ENCODE measurements at regions not wholly inside any gene's neighbourhood (a gene's known extent, or its start where the extent isn't known, plus 50 kb on each side); places are given as distances from the start of the nearest gene placed in this dataset.

DNA sequence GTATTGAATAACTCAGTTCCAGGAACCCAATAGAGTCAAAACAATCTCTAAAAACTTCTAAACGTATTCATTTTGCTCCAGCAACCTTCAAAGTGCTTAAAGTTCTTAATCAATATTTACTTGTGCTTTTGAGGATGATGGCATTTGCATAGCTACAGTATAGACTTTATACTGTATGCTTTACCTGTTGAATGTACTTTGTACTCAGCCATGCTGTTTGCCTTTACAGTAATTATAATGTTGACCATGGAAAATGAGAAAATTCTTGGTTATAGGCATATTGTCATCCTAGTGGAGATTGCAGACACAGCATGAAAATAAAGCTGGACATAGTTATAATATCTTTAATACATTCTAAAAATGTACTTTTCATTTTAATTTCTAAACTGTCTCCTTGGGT is 762.7 kb upstream of the PHF14 start:
- 45 to 46% methylated on average over 1 of the region's 1 CpG for WGBS, 2 donors
- Histone ChIP-seq H3K27me3 (no peaks in the 10 kb centered on the region), H3K36me3 (replicated peaks in 1 of 2; ENCODE audit: insufficient read depth in 1 of 2, low read depth in 2 of 2) (no peaks in the 10 kb centered on the region), H3K4me1 (peaks cover 3% of the 10 kb centered on the region), H3K4me3 (no peak overlapping the region), H3K27ac (no peak overlapping the region), H3K9me3 (peaks cover 0 to 5% (median 0%) of the 10 kb centered on the region in 3 donors)
- no peak for ATAC-seq
- intact Hi-C loops (cut with DNase I): no loop called here
- no peak for TF ChIP-seq POLR2A (IDR thresholded peaks at IDR 0.05)
- TF ChIP-seq, protein P1, sequence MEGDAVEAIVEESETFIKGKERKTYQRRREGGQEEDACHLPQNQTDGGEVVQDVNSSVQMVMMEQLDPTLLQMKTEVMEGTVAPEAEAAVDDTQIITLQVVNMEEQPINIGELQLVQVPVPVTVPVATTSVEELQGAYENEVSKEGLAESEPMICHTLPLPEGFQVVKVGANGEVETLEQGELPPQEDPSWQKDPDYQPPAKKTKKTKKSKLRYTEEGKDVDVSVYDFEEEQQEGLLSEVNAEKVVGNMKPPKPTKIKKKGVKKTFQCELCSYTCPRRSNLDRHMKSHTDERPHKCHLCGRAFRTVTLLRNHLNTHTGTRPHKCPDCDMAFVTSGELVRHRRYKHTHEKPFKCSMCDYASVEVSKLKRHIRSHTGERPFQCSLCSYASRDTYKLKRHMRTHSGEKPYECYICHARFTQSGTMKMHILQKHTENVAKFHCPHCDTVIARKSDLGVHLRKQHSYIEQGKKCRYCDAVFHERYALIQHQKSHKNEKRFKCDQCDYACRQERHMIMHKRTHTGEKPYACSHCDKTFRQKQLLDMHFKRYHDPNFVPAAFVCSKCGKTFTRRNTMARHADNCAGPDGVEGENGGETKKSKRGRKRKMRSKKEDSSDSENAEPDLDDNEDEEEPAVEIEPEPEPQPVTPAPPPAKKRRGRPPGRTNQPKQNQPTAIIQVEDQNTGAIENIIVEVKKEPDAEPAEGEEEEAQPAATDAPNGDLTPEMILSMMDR (IDR thresholded peaks at IDR 0.05): no peak
- DNase-seq: no peak

DNA sequence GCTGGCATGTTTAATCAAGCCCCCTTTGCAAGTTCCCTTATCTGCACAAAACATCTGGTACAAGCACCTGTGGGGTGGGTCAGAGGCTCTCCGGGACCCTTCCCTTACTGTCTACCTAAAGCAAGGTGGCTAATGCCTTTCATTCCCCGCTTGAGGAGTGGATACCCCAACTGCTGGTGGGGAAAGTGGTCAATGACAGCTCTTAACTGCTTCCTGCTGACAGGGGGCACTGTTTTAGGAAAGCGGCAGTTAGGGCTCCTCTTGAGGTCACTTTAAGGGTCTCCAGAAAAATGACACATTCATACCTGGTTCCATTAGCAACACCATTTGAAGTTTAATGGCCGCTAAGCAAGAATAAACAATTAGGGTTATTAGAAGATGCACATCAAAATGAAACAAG is 761.8 kb upstream of the PHF14 start:
- no peak for DNase-seq
- intact Hi-C loops (cut with DNase I): no loop called here
- Histone ChIP-seq H3K27me3 (no peaks in the 10 kb centered on the region), H3K4me1 (no peaks in the 10 kb centered on the region), H3K9me3 (peaks cover 0 to 5% (median 0%) of the 10 kb centered on the region in 3 donors), H3K36me3 (replicated peaks in 1 of 2; ENCODE audit: insufficient read depth in 1 of 2, low read depth in 2 of 2) (no peaks in the 10 kb centered on the region), H3K27ac (no peak overlapping the region), H3K4me3 (no peak overlapping the region)
- WGBS, 2 donors: 77 to 86% methylated on average over 4 of the region's 4 CpGs
- no peak for TF ChIP-seq POLR2A (IDR thresholded peaks at IDR 0.05)
- TF ChIP-seq, protein P1 (IDR thresholded peaks at IDR 0.05): no peak
- no peak for ATAC-seq

DNA sequence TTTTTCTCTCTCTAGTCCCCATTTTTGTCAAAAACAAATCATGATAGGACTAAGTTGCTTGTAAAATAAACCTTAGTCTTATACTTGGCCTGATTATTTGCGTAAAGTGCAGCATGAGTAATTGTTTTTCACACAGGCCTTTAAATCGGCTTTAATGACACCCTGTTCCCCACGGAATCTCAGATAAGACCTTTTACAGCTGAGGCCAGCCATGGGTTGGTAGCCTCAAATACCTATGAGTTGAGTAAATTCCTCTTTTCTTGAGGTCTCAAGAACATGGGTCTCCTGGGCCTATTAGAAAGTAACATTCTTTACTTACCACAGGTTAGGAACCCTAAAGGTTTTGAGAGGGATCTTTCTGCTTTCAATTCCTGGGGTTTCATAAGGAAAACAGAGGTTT is 761.0 kb upstream of the PHF14 start:
- intact Hi-C loops (cut with DNase I): no loop called here
- Histone ChIP-seq H3K27me3 (no peaks in the 10 kb centered on the region), H3K36me3 (replicated peaks in 1 of 2; ENCODE audit: insufficient read depth in 1 of 2, low read depth in 2 of 2) (no peaks in the 10 kb centered on the region), H3K27ac (no peak overlapping the region), H3K9me3 (peaks cover 0 to 5% (median 0%) of the 10 kb centered on the region in 3 donors), H3K4me1 (no peaks in the 10 kb centered on the region), H3K4me3 (no peak overlapping the region)
- TF ChIP-seq, protein P1 (IDR thresholded peaks at IDR 0.05): no peak
- no peak for TF ChIP-seq POLR2A (IDR thresholded peaks at IDR 0.05)
- ATAC-seq (no peak), DNase-seq (no peak)
- WGBS, 2 donors: 80 to 87% methylated on average over 3 of the region's 3 CpGs

DNA sequence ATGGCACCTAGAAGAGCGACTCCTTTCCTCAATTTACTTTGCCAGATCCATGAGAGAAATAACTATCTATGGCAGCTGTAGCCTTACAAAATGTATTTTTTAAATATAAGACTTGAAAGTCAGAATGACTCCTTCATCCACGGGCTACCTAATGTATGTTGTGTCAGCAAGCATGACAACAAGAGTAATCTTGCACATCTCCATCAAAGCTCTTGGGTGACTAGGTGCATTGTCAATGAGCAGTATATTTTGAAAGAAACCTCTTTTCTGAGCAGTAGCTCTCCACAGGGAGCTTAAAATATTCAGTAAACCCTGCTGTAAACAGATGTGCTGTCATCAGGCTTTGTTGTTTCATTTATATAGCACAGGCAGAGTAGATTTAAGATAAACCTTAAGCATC is 757.2 kb upstream of the PHF14 start:
- DNase-seq (no peak), ATAC-seq (no peak)
- H3K4me1 ChIP-seq: no peaks in the 10 kb centered on the region
- WGBS, 2 donors: 75 to 85% methylated on average over 2 of the region's 2 CpGs
- peaks cover 0 to 5% (median 0%) of the 10 kb centered on the region in 3 donors for H3K9me3 ChIP-seq
- no peaks in the 10 kb centered on the region for H3K36me3 ChIP-seq (replicated peaks in 1 of 2; ENCODE audit: insufficient read depth in 1 of 2, low read depth in 2 of 2)
- no peak for TF ChIP-seq POLR2A (IDR thresholded peaks at IDR 0.05)
- TF ChIP-seq, protein P1 (IDR thresholded peaks at IDR 0.05): no peak
- intact Hi-C loops (cut with DNase I): no loop called here
- no peaks in the 10 kb centered on the region for H3K27me3 ChIP-seq
- H3K27ac ChIP-seq: no peak overlapping the region
- no peak overlapping the region for H3K4me3 ChIP-seq

DNA sequence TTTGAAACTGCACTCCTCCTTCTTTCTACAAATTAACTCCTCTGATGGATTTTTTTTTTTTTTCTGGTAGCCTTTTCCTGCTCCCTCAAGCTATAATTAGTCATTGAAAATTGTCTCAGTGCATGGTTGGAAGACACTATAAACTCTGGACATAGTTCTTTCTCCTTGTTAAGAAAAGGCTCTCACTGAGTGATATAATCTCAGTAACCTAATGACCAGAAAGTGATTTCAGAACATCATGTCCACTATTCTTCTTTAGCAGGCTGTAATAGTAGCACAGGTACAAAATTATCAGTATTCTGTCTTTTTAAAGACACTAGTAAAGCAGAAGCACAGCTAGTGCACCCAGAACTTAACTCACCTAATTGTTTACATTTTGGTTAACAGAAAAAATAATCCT is 752.6 kb upstream of the PHF14 start:
- DNase-seq: no peak
- Histone ChIP-seq H3K9me3 (no peaks in the 10 kb centered on the region), H3K36me3 (replicated peaks in 1 of 2; ENCODE audit: insufficient read depth in 1 of 2, low read depth in 2 of 2) (no peaks in the 10 kb centered on the region), H3K4me3 (no peak overlapping the region), H3K27me3 (no peaks in the 10 kb centered on the region), H3K27ac (no peak overlapping the region), H3K4me1 (no peaks in the 10 kb centered on the region)
- intact Hi-C loops (cut with DNase I): no loop called here
- no peak for ATAC-seq
- no peak for TF ChIP-seq POLR2A (IDR thresholded peaks at IDR 0.05)
- TF ChIP-seq, protein P1 (IDR thresholded peaks at IDR 0.05): no peak
